DOHH2 (cell line): ENCODE measurements at regions not wholly inside any gene's neighbourhood (a gene's known extent, or its start where the extent isn't known, plus 50 kb on each side); places are given as distances from the start of the nearest gene placed in this dataset.

Source experiments
- H3F3A ChIP-seq: fragments of 200-600 bp; sonication (generic), shearing (Covaris generic); 2 replicates; pipeline ENCODE4 v1.6.0; 2016; ENCODE audit warnings: antibody characterized with exemption, mild to moderate bottlenecking; ENCODE audit not compliant: control insufficient read depth, insufficient read depth
- H3K27ac ChIP-seq: fragments of 200-600 bp; sonication (generic); 2 replicates; pipeline ENCODE4 v1.5.1; 2014; ENCODE audit warnings: low read depth, mild to moderate bottlenecking, low read length, moderate library complexity
- H3K27me3 ChIP-seq: fragments of 200-600 bp; sonication (generic); 2 replicates; pipeline ENCODE4 v1.6.1; 2014; ENCODE audit warnings: mild to moderate bottlenecking, low read length, mixed read lengths; ENCODE audit not compliant: control insufficient read depth
- H3K36me3 ChIP-seq: fragments of 200-600 bp; sonication (generic); 2 replicates; pipeline ENCODE4 v1.6.1; 2014; ENCODE audit warnings: mild to moderate bottlenecking, low read length, moderate library complexity, mixed read lengths; ENCODE audit not compliant: control insufficient read depth
- H3K4me1 ChIP-seq: fragments of 200-600 bp; sonication (generic); 2 replicates; pipeline ENCODE4 v1.6.1; 2014; ENCODE audit warnings: mild to moderate bottlenecking, low read length, mixed read lengths; ENCODE audit not compliant: control insufficient read depth
- H3K4me2 ChIP-seq: fragments of 200-600 bp; sonication (generic); 2 replicates; pipeline ENCODE4 v1.6.0; 2014; ENCODE audit warnings: mild to moderate bottlenecking, low read length, moderate library complexity
- H3K4me3 ChIP-seq: fragments of 200-600 bp; sonication (generic); 2 replicates; pipeline ENCODE4 v1.5.1; 2014; ENCODE audit warnings: mild to moderate bottlenecking, low read length, mixed read lengths
- H3K79me2 ChIP-seq: fragments of 200-600 bp; sonication (generic); 2 replicates; pipeline ENCODE4 v1.6.1; 2014; ENCODE audit warnings: mild to moderate bottlenecking, low read length, mixed read lengths; ENCODE audit not compliant: control insufficient read depth
- H3K9me2 ChIP-seq: fragments of 200-600 bp; sonication (generic); replicated peaks from 2 replicates; pipeline ENCODE4 v1.6.1; 2014; ENCODE audit warnings: mild to moderate bottlenecking, low read length, mixed read lengths; ENCODE audit not compliant: control insufficient read depth
- H3K9me3 ChIP-seq: fragments of 200-600 bp; sonication (generic); 2 replicates; pipeline ENCODE4 v1.6.1; 2014; ENCODE audit warnings: antibody characterized with exemption, low read length, mixed read lengths; ENCODE audit not compliant: control insufficient read depth, insufficient read depth
- H4K20me1 ChIP-seq: fragments of 200-600 bp; sonication (generic); 2 replicates; pipeline ENCODE4 v1.6.0; 2014; ENCODE audit warnings: low read depth, mild to moderate bottlenecking, antibody characterized with exemption, low read length, moderate library complexity; ENCODE audit not compliant: control insufficient read depth, insufficient read depth
- EZH2phosphoT487 ChIP-seq: fragments of 200-600 bp; sonication (generic); IDR thresholded peaks from 2 replicates; pipeline ENCODE4 v1.6.1; 2017; ENCODE audit warnings: borderline replicate concordance, mild to moderate bottlenecking, antibody characterized with exemption, low read length, moderate library complexity, mixed read lengths
- TF ChIP-seq, protein P1 (sequence below): fragments of 200-600 bp; sonication (generic); IDR thresholded peaks from one replicate; pipeline ENCODE4 v1.5.1; 2014; ENCODE audit warnings: antibody characterized with exemption, mild to moderate bottlenecking, low read depth, low read length; ENCODE audit not compliant: poor library complexity, severe bottlenecking

DNA sequence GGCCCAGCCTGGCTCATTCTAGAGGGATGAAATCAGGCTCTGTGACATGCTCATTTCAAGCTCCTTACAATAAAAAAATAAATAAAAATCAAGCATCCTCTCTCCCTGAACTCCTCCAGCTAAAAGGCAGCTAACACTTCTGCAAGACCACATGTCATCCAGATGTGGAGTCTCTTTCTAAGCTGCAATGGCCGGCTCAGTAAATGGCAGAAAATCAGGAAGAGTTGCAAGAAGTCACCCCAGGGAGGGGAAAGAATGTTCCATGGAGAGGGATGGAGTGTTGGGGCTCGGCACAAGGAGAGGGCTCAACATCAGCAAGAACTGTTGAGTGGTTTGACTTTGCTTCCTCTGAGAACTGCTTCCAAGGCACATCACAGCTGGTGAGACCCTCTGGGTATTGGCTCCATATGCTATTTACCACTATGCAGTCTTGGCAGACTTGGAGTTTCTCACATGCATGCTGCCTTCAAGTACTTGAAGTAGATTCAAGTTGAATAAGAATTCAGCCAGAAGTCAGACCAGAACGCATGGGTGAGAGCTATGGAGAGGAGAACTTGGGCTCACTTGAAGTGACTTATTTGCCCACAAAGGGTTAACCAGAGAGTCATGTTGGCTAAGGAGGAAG is 689.0 kb downstream of the NTRK3 start:
- H3K4me2 ChIP-seq = no peak overlapping the region
- no peaks in the 10 kb centered on the region for H3K9me2 ChIP-seq
- no peaks in the 10 kb centered on the region for H4K20me1 ChIP-seq
- H3K79me2 ChIP-seq = no peaks in the 10 kb centered on the region
- no peaks in the 10 kb centered on the region for H3K36me3 ChIP-seq
- no peaks in the 10 kb centered on the region for H3F3A ChIP-seq
- H3K4me3 ChIP-seq = no peak overlapping the region
- TF ChIP-seq, protein P1, sequence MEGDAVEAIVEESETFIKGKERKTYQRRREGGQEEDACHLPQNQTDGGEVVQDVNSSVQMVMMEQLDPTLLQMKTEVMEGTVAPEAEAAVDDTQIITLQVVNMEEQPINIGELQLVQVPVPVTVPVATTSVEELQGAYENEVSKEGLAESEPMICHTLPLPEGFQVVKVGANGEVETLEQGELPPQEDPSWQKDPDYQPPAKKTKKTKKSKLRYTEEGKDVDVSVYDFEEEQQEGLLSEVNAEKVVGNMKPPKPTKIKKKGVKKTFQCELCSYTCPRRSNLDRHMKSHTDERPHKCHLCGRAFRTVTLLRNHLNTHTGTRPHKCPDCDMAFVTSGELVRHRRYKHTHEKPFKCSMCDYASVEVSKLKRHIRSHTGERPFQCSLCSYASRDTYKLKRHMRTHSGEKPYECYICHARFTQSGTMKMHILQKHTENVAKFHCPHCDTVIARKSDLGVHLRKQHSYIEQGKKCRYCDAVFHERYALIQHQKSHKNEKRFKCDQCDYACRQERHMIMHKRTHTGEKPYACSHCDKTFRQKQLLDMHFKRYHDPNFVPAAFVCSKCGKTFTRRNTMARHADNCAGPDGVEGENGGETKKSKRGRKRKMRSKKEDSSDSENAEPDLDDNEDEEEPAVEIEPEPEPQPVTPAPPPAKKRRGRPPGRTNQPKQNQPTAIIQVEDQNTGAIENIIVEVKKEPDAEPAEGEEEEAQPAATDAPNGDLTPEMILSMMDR = no peak
- TF ChIP-seq EZH2phosphoT487 = no peak
- no peaks in the 10 kb centered on the region for H3K4me1 ChIP-seq
- no peaks in the 10 kb centered on the region for H3K27me3 ChIP-seq
- no peak overlapping the region for H3K27ac ChIP-seq
- H3K9me3 ChIP-seq = no peaks in the 10 kb centered on the region

DNA sequence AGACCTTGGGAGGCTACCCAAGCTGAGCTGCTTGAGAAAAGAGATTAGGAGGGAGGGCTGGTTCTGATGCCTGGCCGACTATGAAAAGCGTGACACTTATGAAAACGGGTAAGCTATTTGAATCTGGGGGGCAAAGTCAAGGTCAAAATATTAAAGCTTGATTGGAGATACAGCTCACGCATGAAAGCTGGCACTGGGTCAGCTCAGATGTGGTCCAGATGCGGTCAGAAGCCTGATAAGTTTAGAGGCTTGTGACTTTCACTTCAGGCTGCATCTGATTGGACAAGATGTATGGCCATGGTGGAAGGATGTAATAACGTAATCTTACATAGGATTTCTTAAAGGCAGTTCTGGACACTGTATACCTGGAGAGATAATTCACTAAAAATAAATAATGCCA is 690.3 kb downstream of the NTRK3 start:
- H3K9me2 ChIP-seq = no peaks in the 10 kb centered on the region
- no peaks in the 10 kb centered on the region for H3K4me1 ChIP-seq
- no peaks in the 10 kb centered on the region for H3K79me2 ChIP-seq
- no peaks in the 10 kb centered on the region for H3K27me3 ChIP-seq
- H3K4me2 ChIP-seq = no peak overlapping the region
- no peak overlapping the region for H3K4me3 ChIP-seq
- H4K20me1 ChIP-seq = no peaks in the 10 kb centered on the region
- no peak overlapping the region for H3K27ac ChIP-seq
- H3K36me3 ChIP-seq = no peaks in the 10 kb centered on the region
- TF ChIP-seq, protein P1 = no peak
- no peak for TF ChIP-seq EZH2phosphoT487
- no peaks in the 10 kb centered on the region for H3F3A ChIP-seq
- no peaks in the 10 kb centered on the region for H3K9me3 ChIP-seq

DNA sequence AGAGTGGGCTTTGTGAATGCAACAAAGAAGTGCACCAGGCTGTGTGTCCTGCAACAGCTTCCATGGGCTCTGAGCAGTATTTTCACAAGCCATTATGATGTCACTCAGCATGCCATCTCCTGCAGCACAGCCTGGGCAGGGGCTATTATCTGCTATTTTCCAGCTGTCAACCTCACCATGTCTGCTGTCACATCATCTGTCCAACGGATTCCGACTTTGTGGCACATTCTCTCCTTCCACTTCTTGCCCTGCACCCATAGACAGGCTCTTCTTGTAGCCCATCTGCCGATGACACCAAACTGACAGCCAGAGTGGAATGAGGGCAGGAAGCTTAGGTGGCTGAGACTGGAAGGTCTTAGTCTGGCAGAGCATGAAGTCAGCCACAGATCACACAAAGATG is 691.9 kb downstream of the NTRK3 start:
- H3K4me1 ChIP-seq = no peaks in the 10 kb centered on the region
- no peaks in the 10 kb centered on the region for H4K20me1 ChIP-seq
- no peaks in the 10 kb centered on the region for H3F3A ChIP-seq
- H3K27ac ChIP-seq = no peak overlapping the region
- no peak overlapping the region for H3K4me3 ChIP-seq
- no peaks in the 10 kb centered on the region for H3K9me2 ChIP-seq
- no peaks in the 10 kb centered on the region for H3K9me3 ChIP-seq
- H3K4me2 ChIP-seq = no peak overlapping the region
- TF ChIP-seq, protein P1 = no peak
- no peak for TF ChIP-seq EZH2phosphoT487
- no peaks in the 10 kb centered on the region for H3K36me3 ChIP-seq
- no peaks in the 10 kb centered on the region for H3K79me2 ChIP-seq
- no peaks in the 10 kb centered on the region for H3K27me3 ChIP-seq

DNA sequence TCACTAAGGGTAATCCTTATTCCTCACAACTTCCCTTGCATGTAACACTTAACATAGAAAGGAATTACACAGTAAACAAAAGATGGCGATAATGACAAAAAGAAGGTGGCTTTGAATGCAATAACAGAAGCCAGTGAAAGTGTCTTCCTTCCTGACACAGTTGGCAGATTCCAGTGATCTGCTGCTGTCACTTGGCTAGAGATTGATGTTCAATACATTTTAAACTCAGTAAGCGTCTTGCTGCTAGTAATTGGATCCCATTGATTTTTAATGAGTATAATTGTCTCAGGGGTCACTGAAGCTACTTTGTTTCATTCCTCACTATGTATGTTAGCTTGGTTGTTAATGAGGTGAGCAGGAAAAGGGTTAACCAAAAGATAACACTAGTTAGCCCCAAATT is 692.7 kb downstream of the NTRK3 start:
- no peak for TF ChIP-seq EZH2phosphoT487
- TF ChIP-seq, protein P1 = no peak
- no peaks in the 10 kb centered on the region for H3K4me1 ChIP-seq
- H3K36me3 ChIP-seq = no peaks in the 10 kb centered on the region
- H3K4me2 ChIP-seq = no peak overlapping the region
- H3K4me3 ChIP-seq = no peak overlapping the region
- H3K9me2 ChIP-seq = no peaks in the 10 kb centered on the region
- no peaks in the 10 kb centered on the region for H3F3A ChIP-seq
- H3K79me2 ChIP-seq = no peaks in the 10 kb centered on the region
- no peaks in the 10 kb centered on the region for H4K20me1 ChIP-seq
- H3K27ac ChIP-seq = no peak overlapping the region
- H3K9me3 ChIP-seq = no peaks in the 10 kb centered on the region
- H3K27me3 ChIP-seq = no peaks in the 10 kb centered on the region
